Cardiac fibroblast (primary cell): ENCODE measurements at regions not wholly inside any gene's neighbourhood (a gene's known extent, or its start where the extent isn't known, plus 50 kb on each side); places are given as distances from the start of the nearest gene placed in this dataset.

Source experiments
- DNase-seq, 2 donors: peaks; one replicate each; pipeline versions ENCODE4 v3.0.0 to v3.0.0-alpha.2; 2010; ENCODE audit warnings: low read depth in 2 of 2
- H3K4me3 ChIP-seq, 2 donors: replicated peaks in 1 of 2; 1 replicate in 1 of 2; 2 replicates in 1 of 2; pipeline ENCODE4 v1.5.1; 2011; ENCODE audit warnings: low read depth in 2 of 2, low read length in 2 of 2, mild to moderate bottlenecking in 2 of 2, moderate library complexity in 1 of 2
- TF ChIP-seq, protein P1 (sequence below): IDR thresholded peaks from one replicate; pipeline ENCODE4 v1.5.1; 2011; ENCODE audit warnings: low read depth, mild to moderate bottlenecking, low read length, inconsistent platforms

DNA sequence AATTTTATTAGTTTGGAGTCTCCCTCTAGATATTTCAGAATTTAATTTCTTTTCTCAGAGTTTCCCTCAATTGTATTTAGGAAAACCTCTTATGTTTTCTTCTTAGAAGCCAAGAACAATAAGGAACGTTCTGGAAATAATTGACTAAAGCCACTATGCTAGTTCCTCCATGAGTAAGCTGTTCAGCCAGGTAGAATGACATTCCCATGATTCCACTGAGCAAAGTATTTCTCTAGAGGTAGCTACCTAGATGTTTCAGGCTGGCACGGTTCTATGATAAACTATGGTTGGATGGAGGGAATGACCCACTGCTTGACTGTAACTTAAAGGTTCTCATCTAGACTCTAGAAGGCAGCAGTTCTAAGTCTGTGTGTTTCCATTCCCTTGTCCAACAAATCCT, 62.4 kb downstream of the CLDN17 start:
- H3K4me3 ChIP-seq, result no peak overlapping the region
- TF ChIP-seq, protein P1, sequence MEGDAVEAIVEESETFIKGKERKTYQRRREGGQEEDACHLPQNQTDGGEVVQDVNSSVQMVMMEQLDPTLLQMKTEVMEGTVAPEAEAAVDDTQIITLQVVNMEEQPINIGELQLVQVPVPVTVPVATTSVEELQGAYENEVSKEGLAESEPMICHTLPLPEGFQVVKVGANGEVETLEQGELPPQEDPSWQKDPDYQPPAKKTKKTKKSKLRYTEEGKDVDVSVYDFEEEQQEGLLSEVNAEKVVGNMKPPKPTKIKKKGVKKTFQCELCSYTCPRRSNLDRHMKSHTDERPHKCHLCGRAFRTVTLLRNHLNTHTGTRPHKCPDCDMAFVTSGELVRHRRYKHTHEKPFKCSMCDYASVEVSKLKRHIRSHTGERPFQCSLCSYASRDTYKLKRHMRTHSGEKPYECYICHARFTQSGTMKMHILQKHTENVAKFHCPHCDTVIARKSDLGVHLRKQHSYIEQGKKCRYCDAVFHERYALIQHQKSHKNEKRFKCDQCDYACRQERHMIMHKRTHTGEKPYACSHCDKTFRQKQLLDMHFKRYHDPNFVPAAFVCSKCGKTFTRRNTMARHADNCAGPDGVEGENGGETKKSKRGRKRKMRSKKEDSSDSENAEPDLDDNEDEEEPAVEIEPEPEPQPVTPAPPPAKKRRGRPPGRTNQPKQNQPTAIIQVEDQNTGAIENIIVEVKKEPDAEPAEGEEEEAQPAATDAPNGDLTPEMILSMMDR, result no peak
- DNase-seq, result no peak

- H3K4me3 ChIP-seq, result no peak overlapping the region
- DNase-seq, result no peak
- TF ChIP-seq, protein P1, result no peak
These were observed 63.7 kb downstream of the CLDN17 start for GRCh38 chr21:30102871-30103270.

GRCh38 chr21:30101967-30102366, 64.6 kb downstream of the CLDN17 start:
- no peak overlapping the region for H3K4me3 ChIP-seq
- TF ChIP-seq, protein P1, result no peak
- no peak for DNase-seq

DNA sequence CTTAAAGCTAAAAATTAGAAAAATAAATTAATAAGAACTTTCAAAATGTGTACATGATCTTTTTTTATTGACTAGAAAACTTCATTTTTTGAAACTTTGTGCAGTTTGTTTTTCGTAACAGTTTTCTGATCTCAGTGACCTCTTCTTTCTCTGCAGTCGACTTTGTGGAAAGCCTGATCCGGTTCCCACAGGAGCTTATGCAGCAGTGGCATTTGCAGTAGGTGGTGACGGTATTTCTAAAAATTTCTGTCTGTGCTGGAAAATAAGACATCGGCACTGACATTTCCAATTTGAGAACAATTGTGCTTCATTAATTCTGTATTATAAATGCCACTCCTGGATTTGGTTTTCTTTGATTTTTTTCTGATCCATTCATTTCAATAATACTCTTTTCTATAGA, 68.8 kb downstream of the CLDN17 start:
- TF ChIP-seq, protein P1, result no peak
- no peak for DNase-seq
- no peak overlapping the region for H3K4me3 ChIP-seq

DNA sequence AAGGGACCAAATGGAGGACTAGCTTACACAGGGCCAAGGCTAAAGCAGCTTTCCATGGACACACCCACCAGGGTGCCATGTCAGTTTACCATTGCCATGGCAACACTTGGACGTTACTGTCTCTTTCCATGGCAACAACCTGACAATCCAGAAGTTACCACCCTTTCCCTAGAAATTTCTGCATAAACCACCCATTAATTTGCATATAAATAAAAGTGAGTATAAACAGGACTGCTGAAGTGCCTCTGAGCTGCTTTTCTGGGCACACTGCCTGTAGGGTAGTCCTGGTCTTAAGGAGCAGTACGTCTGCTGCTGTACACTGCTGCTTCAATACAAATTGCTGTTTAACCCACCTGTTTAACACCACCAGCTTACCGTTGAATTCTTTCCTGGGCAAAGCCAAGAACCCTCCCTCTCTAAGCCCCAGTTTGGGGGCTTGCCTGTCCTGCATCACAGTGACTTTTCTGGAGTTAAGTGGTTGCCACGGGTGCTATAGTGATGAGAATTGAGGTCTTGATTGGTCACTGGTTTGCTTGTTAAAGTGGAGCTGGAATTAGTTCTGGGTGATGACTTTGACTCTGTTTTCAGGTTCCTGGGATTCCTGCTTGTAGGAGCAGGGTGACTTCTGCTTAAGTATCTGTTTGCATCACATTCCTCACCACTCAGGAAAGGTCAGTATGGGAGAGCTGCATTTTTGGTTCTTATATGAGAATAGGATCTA, 83.2 kb downstream of the CLDN17 start:
- DNase-seq, result no peak
- TF ChIP-seq, protein P1, result no peak
- H3K4me3 ChIP-seq, result no peak overlapping the region

DNA sequence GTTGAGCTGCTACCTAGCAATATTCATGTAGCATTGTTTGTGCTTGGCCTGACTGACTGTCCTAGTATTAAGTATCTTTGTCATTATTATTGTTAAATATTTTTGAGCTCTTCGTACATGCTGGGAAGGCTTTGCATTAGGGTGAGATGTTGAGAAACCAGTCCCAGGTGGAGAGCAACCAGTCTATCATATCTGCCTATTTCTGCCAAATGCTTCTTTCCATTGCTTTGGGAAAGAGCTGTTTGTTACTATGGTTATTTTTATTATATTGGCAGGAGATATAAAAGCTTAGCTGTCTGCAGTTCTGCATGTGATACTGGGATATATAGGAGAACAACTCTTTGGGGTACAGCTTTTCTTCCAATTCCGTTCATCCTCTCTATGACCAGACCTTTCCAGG, 85.1 kb downstream of the CLDN17 start:
- DNase-seq, result no peak
- H3K4me3 ChIP-seq, result no peak overlapping the region
- TF ChIP-seq, protein P1, result no peak

- TF ChIP-seq, protein P1, result no peak
- H3K4me3 ChIP-seq, result no peak overlapping the region
- DNase-seq, result peak; percentile 48 to 53
These were observed 94.1 kb downstream of the CLDN17 start for GRCh38 chr21:30072496-30072895.
